ENCODE measurements at regions not wholly inside any gene's neighbourhood (a gene's known extent, or its start where the extent isn't known, plus 50 kb on each side); places are given as distances from the start of the nearest gene placed in this dataset.

DNA sequence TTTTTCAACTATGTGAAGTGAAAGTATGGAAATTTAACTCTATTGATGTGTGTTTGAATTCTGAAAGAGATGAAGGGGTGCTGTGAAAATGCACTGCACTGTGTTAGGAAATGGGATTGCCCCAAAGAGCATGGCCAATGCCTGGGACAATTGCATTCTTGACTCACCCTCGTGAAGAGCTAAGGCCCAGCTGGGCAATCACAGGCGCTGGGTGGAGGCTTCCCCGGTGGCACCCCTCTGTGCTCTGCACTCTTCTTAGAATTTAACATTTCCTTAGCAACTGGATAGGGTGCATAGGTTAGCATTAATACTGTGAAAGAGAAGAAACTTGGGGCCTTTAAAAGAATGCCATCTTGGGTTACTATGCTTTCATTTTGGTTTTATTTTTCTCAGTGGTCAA lies 179.9 kb upstream of the GOLIM4 start:
- TF ChIP-seq, protein P1, sequence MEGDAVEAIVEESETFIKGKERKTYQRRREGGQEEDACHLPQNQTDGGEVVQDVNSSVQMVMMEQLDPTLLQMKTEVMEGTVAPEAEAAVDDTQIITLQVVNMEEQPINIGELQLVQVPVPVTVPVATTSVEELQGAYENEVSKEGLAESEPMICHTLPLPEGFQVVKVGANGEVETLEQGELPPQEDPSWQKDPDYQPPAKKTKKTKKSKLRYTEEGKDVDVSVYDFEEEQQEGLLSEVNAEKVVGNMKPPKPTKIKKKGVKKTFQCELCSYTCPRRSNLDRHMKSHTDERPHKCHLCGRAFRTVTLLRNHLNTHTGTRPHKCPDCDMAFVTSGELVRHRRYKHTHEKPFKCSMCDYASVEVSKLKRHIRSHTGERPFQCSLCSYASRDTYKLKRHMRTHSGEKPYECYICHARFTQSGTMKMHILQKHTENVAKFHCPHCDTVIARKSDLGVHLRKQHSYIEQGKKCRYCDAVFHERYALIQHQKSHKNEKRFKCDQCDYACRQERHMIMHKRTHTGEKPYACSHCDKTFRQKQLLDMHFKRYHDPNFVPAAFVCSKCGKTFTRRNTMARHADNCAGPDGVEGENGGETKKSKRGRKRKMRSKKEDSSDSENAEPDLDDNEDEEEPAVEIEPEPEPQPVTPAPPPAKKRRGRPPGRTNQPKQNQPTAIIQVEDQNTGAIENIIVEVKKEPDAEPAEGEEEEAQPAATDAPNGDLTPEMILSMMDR (IDR thresholded peaks at IDR 0.05; ENCODE audit: low read depth, low read length) = no peak
- DNase-seq (ENCODE audit: extremely low read depth, low read depth) = no peak

DNA sequence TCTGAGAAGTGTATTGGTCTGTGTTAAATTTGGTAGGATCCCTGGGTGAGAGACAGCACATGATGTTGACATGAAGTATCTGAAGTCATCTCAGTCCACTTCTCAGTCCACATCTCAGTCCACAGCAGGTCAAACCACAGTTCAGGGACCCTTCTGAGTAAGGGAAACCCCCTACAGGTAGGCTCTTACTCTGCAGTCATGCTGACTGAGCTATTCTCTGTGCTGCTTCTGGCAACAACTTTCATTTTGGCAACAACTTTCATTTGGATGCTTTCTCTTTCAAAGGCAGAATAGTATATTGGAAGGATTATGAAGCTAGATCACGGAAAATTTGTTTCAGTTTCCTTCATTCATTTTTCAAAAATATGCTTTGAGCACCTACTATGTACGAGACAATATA lies 178.2 kb upstream of the GOLIM4 start:
- DNase-seq (ENCODE audit: extremely low read depth, low read depth) = no peak
- TF ChIP-seq, protein P1 (IDR thresholded peaks at IDR 0.05; ENCODE audit: low read depth, low read length) = no peak

DNA sequence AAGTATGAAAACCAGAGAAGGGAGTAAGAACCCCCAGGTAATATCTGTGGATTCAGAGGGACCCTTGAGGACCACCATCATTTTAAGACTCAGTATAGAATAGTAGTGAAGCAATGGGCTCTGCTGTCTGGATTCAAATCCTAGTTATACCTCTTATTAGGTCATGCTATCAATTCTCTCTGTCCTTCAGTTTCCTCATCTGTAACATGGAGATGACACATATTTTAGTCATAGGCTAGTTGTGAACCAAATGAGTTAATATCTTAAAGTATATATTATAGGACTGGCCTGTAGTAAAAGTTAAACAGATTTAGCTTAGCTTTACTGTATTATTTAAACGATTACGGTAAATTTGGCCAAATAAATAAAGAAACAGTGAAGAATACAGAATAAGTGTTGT lies 177.3 kb upstream of the GOLIM4 start:
- TF ChIP-seq, protein P1 (IDR thresholded peaks at IDR 0.05; ENCODE audit: low read depth, low read length) = no peak
- no peak for DNase-seq (ENCODE audit: extremely low read depth, low read depth)

- DNase-seq (ENCODE audit: extremely low read depth, low read depth) = no peak
- TF ChIP-seq, protein P1 (IDR thresholded peaks at IDR 0.05; ENCODE audit: low read depth, low read length) = no peak
Observed at GRCh38 chr3:168272343-168272985, 176.7 kb upstream of the GOLIM4 start.

GRCh38 chr3:168271932-168272331 lies 176.2 kb upstream of the GOLIM4 start:
- TF ChIP-seq, protein P1 (IDR thresholded peaks at IDR 0.05; ENCODE audit: low read depth, low read length) = no peak
- no peak for DNase-seq (ENCODE audit: extremely low read depth, low read depth)

DNA sequence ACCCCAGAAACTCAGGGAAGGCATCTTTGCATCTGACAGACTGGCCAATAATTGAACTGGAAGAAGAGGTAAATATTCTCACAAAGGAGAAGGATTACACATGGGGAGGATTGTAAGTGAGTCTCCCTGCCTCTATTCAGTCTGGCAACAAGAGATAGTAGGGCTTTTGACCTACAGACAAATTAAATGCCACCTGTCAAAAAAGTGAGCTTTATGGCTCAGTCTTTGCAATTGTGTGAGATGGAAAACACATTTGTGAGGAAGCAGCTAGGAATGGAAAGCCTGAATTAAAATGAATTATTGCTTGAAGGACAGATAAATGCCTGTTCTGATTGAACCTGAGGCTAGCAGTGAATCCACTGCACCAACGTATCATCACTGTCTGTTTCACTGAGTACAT lies 173.3 kb upstream of the GOLIM4 start:
- TF ChIP-seq, protein P1 (IDR thresholded peaks at IDR 0.05; ENCODE audit: low read depth, low read length) = no peak
- no peak for DNase-seq (ENCODE audit: extremely low read depth, low read depth)

GRCh38 chr3:168267179-168267578 lies 171.5 kb upstream of the GOLIM4 start:
- DNase-seq (ENCODE audit: extremely low read depth, low read depth) = no peak
- TF ChIP-seq, protein P1 (IDR thresholded peaks at IDR 0.05; ENCODE audit: low read depth, low read length) = no peak

Measured in AG09319 (cell line).